GM12878 (cell line): ENCODE measurements at regions not wholly inside any gene's neighbourhood (a gene's known extent, or its start where the extent isn't known, plus 50 kb on each side); places are given as distances from the start of the nearest gene placed in this dataset.

Experiments
- ATAC-seq: fragments of 200-7000 bp; cut with Tn5 transposase; 3 replicates; pipeline ENCODE4 v1.9.1; 2020; ENCODE audit warnings: mild to moderate bottlenecking, moderate library complexity
- BruUV-seq: library from RNA; stranded (reverse); fragments of 400-500 nt; replicated peaks from 2 replicates; lab custom pipeline; 2021; lab: Mats Ljungman, UMichigan
- CTCF ChIA-PET: fragments of 300-600 bp; sonication (Branson Sonifier 250); formaldehyde crosslinking; extraction: SDS; loops from one replicate; lab custom pipeline; 2021; ENCODE audit warnings: inconsistent platforms; lab: Yijun Ruan, JAX
- POLR2A ChIA-PET: fragments of 350-600 bp; formaldehyde crosslinking; extraction: SDS; loops from one replicate; lab custom pipeline; 2021; ENCODE audit warnings: inconsistent platforms; lab: Charles Lee
- RAD21 ChIA-PET: fragments of 300-600 bp; sonication (Branson Sonifier 250); formaldehyde crosslinking; loops from one replicate; lab custom pipeline; 2023; ENCODE audit warnings: antibody characterized with exemption; ENCODE audit not compliant: unreplicated experiment; lab: Charles Lee
- SMC1A ChIA-PET: fragments of 300-600 bp; sonication (Branson Sonifier 250); formaldehyde crosslinking; loops from one replicate; lab custom pipeline; 2023; ENCODE audit not compliant: unreplicated experiment, uncharacterized antibody; lab: Charles Lee
- DNase-seq: peaks from one replicate; pipeline ENCODE4 v3.0.0-alpha.2; 2011; ENCODE audit warnings: low read depth, low spot score
- FAIRE-seq: peaks from 3 replicates; lab custom pipeline; 2011; peaks lifted over from hg19 to GRCh38; lab: Jason Lieb, UNC
- H2AFZ ChIP-seq: 2 replicates; pipeline ENCODE4 v1.6.0; 2011; ENCODE audit warnings: low read depth, low read length, control low read depth; ENCODE audit not compliant: control insufficient read depth
- H3K27ac ChIP-seq: 2 replicates; pipeline ENCODE4 v1.5.1; 2011; ENCODE audit warnings: control low read depth; ENCODE audit not compliant: control insufficient read depth, insufficient read depth
- H3K27me3 ChIP-seq, 2 experiments: replicated peaks in 1 of 2; 2 replicates each; pipeline versions ENCODE4 v1.6.0 to v1.6.1; 2011; ENCODE audit warnings: low read length in 1 of 2; ENCODE audit not compliant: control insufficient read depth in 2 of 2, insufficient read depth in 2 of 2
- H3K36me3 ChIP-seq, 2 experiments: 2 replicates each; pipeline ENCODE4 v1.5.1; 2011; ENCODE audit warnings: low read length in 1 of 2; ENCODE audit not compliant: control insufficient read depth in 2 of 2, insufficient read depth in 2 of 2
- H3K4me1 ChIP-seq: 2 replicates; pipeline ENCODE4 v1.6.1; 2011; ENCODE audit warnings: mild to moderate bottlenecking, low read length, moderate library complexity, mixed read lengths; ENCODE audit not compliant: control insufficient read depth, insufficient read depth
- H3K4me2 ChIP-seq: 2 replicates; pipeline ENCODE4 v1.6.0; 2011; ENCODE audit warnings: control low read depth; ENCODE audit not compliant: control insufficient read depth, insufficient read depth
- H3K4me3 ChIP-seq: fragments of 200-600 bp; sonication (generic); 2 replicates; pipeline ENCODE4 v1.5.1; 2016
- H3K79me2 ChIP-seq: 2 replicates; pipeline ENCODE4 v1.6.0; 2011; ENCODE audit warnings: low read length; ENCODE audit not compliant: control insufficient read depth, insufficient read depth
- H3K9ac ChIP-seq: 2 replicates; pipeline ENCODE4 v1.8.0; 2011; ENCODE audit warnings: low read length, control low read depth, mixed read lengths; ENCODE audit not compliant: control insufficient read depth, insufficient read depth
- H3K9me3 ChIP-seq: replicated peaks from 3 replicates; pipeline ENCODE4 v1.5.1; 2011; ENCODE audit warnings: mild to moderate bottlenecking, low read length; ENCODE audit not compliant: control insufficient read depth, insufficient read depth
- H4K20me1 ChIP-seq: 2 replicates; pipeline ENCODE4 v1.6.0; 2011; ENCODE audit not compliant: control insufficient read depth, insufficient read depth
- BACH1 ChIP-seq: fragments of 450-650 bp; IDR thresholded peaks from 2 replicates; pipeline ENCODE4 v1.6.1; 2017; ENCODE audit warnings: mild to moderate bottlenecking, borderline replicate concordance
- PAX5 ChIP-seq: IDR thresholded peaks from 2 replicates; pipeline ENCODE4 v1.6.1; 2011; ENCODE audit warnings: low read depth, low read length, borderline replicate concordance
- REST ChIP-seq: IDR thresholded peaks from 2 replicates; pipeline ENCODE4 v1.6.1; 2012; ENCODE audit warnings: mild to moderate bottlenecking, low read depth, low read length
- SKIL ChIP-seq: fragments of 450-650 bp; IDR thresholded peaks from 2 replicates; pipeline ENCODE4 v1.6.1; 2017; ENCODE audit warnings: mild to moderate bottlenecking, low read depth, inconsistent platforms; ENCODE audit not compliant: poor library complexity, severe bottlenecking
- SP1 ChIP-seq: IDR thresholded peaks from one replicate; pipeline ENCODE4 v1.6.1; 2011; ENCODE audit warnings: low read depth, low read length
- SRF ChIP-seq, 2 experiments: IDR thresholded peaks; 2 replicates each; pipeline ENCODE4 v1.6.1; 2011; ENCODE audit warnings: low read depth in 2 of 2, low read length in 2 of 2, mild to moderate bottlenecking in 1 of 2, moderate library complexity in 1 of 2
- ZBED1 ChIP-seq: IDR thresholded peaks from 2 replicates; pipeline ENCODE4 v1.6.1; 2016; ENCODE audit warnings: borderline replicate concordance
- ZBTB33 ChIP-seq: fragments of 450-650 bp; IDR thresholded peaks from 2 replicates; pipeline ENCODE4 v1.6.1; 2017; ENCODE audit warnings: mild to moderate bottlenecking
- ZNF622 ChIP-seq: fragments of 450-650 bp; IDR thresholded peaks from 2 replicates; pipeline ENCODE4 v1.6.1; 2017; ENCODE audit warnings: mild to moderate bottlenecking, inconsistent platforms
- WGBS: methylation state at CpG from one replicate; pipeline ENCODE4 v1.1.6; 2016; ENCODE audit warnings: low lambda C conversion rate; ENCODE audit not compliant: insufficient replicate concordance, insufficient coverage; ENCODE audit errors: missing lambda C conversion rate; 5-methylcytosine and 5-hydroxymethylcytosine counted together
- in situ Hi-C: fragments of 300-500 bp; cut with MboI; formaldehyde crosslinking; loops from 9 replicates; pipeline ENCODE4 v1.14.3; 2018; ENCODE audit warnings: mixed read lengths
- intact Hi-C: fragments of 100-400 bp; cut with micrococcal nuclease; formaldehyde crosslinking; loops from one replicate; pipeline ENCODE4 v1.14.2; 2022; ENCODE audit not compliant: unreplicated experiment

GRCh38 chr4:14095831-14096230 is 468.3 kb upstream of the BOD1L1 start (continued):
- TF ChIP-seq REST, result no peak
- TF ChIP-seq ZBTB33, result no peak
- TF ChIP-seq ZBED1, result no peak
- TF ChIP-seq, all 136 proteins: peak for 0

- ChIA-PET POLR2A (no interaction called here), RAD21 (no interaction called here), SMC1A (no interaction called here)
- no peak overlapping the region for H2AFZ ChIP-seq
- no peaks in the 10 kb centered on the region for H3K36me3 ChIP-seq
- no peak overlapping the region for H3K4me2 ChIP-seq
- intact Hi-C loops (no loop called here), in situ Hi-C loops (no loop called here)
- no peak for FAIRE-seq
- no peaks in the 10 kb centered on the region; the same call in 2 of the 3 replicates for H3K9me3 ChIP-seq
- no peaks in the 10 kb centered on the region for H4K20me1 ChIP-seq
- no peak overlapping the region for H3K9ac ChIP-seq
- DNase-seq, result no peak
- H3K4me3 ChIP-seq, result no peak overlapping the region
- no peaks in the 10 kb centered on the region for H3K4me1 ChIP-seq
- no peaks in the 10 kb centered on the region for H3K79me2 ChIP-seq
- no peak overlapping the region for H3K27ac ChIP-seq
- no TSS peak for BruUV-seq
- no peaks in the 10 kb centered on the region; a peak in 1 of 4 replicates for H3K27me3 ChIP-seq
- 13% methylated on average over 4 of the region's 4 CpGs for WGBS
- no peak for ATAC-seq
- TF ChIP-seq SKIL, result no peak
- TF ChIP-seq SRF (IDR thresholded peaks at IDR 0.05; ENCODE audit: low read depth in 2 of 2, low read length in 2 of 2), result no peak
- no peak for TF ChIP-seq BACH1
- TF ChIP-seq PAX5, result no peak
- TF ChIP-seq SP1, result no peak
- no peak for TF ChIP-seq ZNF622
- TF ChIP-seq, all 136 proteins: peak for 0
- CTCF ChIA-PET, result no interaction called here
Measured at GRCh38 chr4:14096396-14096965, 469.0 kb upstream of the BOD1L1 start.
